ENCODE measurements at regions not wholly inside any gene's neighbourhood (a gene's known extent, or its start where the extent isn't known, plus 50 kb on each side); places are given as distances from the start of the nearest gene placed in this dataset.

DNA sequence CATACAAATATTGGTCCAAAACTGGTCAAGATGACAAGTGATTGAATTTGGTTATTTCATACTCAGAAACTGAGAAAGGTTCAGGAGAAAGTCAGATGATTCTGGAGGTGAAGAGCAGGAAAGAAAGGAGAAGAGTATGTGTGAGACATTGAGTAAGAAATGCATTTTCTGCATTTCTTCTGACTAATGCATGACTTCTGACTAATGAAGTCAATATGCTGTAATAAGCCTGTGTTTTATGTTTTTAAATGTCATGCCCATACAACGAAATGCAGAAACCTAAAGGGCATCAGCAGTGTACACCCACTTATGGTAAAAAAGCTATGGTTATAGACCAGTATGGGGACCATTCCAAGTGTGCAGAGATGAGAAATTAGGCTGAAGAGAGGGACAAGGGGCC is 1227.8 kb upstream of the SORCS1 start:
- TF ChIP-seq, protein P1, sequence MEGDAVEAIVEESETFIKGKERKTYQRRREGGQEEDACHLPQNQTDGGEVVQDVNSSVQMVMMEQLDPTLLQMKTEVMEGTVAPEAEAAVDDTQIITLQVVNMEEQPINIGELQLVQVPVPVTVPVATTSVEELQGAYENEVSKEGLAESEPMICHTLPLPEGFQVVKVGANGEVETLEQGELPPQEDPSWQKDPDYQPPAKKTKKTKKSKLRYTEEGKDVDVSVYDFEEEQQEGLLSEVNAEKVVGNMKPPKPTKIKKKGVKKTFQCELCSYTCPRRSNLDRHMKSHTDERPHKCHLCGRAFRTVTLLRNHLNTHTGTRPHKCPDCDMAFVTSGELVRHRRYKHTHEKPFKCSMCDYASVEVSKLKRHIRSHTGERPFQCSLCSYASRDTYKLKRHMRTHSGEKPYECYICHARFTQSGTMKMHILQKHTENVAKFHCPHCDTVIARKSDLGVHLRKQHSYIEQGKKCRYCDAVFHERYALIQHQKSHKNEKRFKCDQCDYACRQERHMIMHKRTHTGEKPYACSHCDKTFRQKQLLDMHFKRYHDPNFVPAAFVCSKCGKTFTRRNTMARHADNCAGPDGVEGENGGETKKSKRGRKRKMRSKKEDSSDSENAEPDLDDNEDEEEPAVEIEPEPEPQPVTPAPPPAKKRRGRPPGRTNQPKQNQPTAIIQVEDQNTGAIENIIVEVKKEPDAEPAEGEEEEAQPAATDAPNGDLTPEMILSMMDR (IDR thresholded peaks at IDR 0.05; ENCODE audit: insufficient read depth, low read length, poor library complexity, severe bottlenecking), result no peak
- Histone ChIP-seq H3K4me3 (replicated peaks; ENCODE audit: low read depth, low read length) (no peak overlapping the region), H3K36me3 (ENCODE audit: control insufficient read depth, insufficient read depth, low read length) (no peaks in the 10 kb centered on the region), H3K27me3 (replicated peaks; ENCODE audit: control insufficient read depth, insufficient read depth, low read length) (no peaks in the 10 kb centered on the region)
- no peak for DNase-seq (ENCODE audit: extremely low read depth, insufficient read length)

DNA sequence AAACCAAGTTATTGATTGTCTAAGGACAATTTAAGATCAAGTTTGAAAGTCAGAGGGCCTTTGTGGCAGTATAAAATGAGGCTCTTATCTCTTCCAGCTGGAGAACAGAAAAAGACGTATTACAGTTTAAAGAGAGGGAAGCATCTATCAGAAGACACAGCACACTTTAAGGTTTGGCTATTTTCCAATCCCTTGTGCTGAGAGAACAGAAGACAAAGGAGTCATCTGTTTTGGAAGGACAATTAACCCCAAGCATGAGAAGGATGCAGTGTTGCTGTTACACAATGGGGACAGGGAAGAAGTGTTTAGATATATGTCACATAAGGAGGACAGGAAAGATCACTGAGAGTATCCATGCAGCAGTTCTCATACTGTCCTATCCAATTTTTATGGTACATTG is 1224.2 kb upstream of the SORCS1 start:
- no peaks in the 10 kb centered on the region for H3K36me3 ChIP-seq (ENCODE audit: control insufficient read depth, insufficient read depth, low read length)
- no peak for DNase-seq (ENCODE audit: extremely low read depth, insufficient read length)

DNA sequence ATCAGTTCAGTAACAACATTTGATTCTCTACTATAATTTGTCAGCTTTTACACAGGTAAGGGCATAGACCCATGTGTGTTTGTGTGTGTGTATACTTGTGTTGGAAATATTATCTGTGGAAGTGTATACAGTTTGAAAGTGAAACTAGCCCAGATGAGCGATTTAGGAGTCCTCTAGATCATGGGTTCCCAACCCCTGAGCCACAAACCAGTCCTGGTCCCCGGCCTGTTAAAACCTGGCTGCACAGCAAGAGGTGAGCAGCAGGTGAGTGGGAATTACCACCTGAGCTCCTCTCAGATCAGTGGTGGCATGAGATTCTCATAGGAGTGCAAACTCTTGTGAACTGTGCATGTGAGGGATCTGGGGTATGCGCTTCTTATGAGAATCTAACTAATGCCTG is 1221.5 kb upstream of the SORCS1 start:
- no peak for DNase-seq (ENCODE audit: extremely low read depth, insufficient read length)
- Histone ChIP-seq H3K36me3 (ENCODE audit: control insufficient read depth, insufficient read depth, low read length) (no peaks in the 10 kb centered on the region), H3K27me3 (replicated peaks; ENCODE audit: control insufficient read depth, insufficient read depth, low read length) (no peaks in the 10 kb centered on the region), H3K4me3 (replicated peaks; ENCODE audit: low read depth, low read length) (no peak overlapping the region)
- TF ChIP-seq, protein P1 (IDR thresholded peaks at IDR 0.05; ENCODE audit: insufficient read depth, low read length, poor library complexity, severe bottlenecking), result no peak

More for the DNA sequence above, 1224.2 kb upstream of the SORCS1 start:
- no peak overlapping the region for H3K4me3 ChIP-seq (replicated peaks; ENCODE audit: low read depth, low read length)
- TF ChIP-seq, protein P1 (IDR thresholded peaks at IDR 0.05; ENCODE audit: insufficient read depth, low read length, poor library complexity, severe bottlenecking), result no peak
- no peaks in the 10 kb centered on the region for H3K27me3 ChIP-seq (replicated peaks; ENCODE audit: control insufficient read depth, insufficient read depth, low read length)

DNA sequence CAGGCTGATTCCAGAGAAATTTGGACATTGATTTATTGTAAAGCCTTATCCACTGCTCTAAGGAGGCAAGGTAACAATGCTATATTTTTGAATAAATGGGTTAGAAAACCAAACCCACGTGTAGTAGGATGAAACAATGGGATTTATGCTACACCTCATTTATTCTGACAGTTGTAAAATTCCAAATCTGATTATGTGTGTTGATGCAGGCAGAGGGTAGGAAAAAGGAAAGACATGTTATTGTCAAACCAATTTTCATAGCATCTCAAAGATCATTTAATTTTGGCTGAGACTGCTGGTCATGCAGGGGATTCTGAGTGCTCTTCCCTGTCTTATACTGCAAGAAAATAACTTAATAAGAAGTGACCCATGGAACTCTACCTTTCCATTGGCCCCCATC is 1219.9 kb upstream of the SORCS1 start:
- DNase-seq (ENCODE audit: extremely low read depth, insufficient read length), result no peak
- no peak overlapping the region for H3K4me3 ChIP-seq (replicated peaks; ENCODE audit: low read depth, low read length)
- H3K36me3 ChIP-seq (ENCODE audit: control insufficient read depth, insufficient read depth, low read length), result no peaks in the 10 kb centered on the region
- H3K27me3 ChIP-seq (replicated peaks; ENCODE audit: control insufficient read depth, insufficient read depth, low read length), result no peaks in the 10 kb centered on the region
- TF ChIP-seq, protein P1 (IDR thresholded peaks at IDR 0.05; ENCODE audit: insufficient read depth, low read length, poor library complexity, severe bottlenecking), result no peak

DNA sequence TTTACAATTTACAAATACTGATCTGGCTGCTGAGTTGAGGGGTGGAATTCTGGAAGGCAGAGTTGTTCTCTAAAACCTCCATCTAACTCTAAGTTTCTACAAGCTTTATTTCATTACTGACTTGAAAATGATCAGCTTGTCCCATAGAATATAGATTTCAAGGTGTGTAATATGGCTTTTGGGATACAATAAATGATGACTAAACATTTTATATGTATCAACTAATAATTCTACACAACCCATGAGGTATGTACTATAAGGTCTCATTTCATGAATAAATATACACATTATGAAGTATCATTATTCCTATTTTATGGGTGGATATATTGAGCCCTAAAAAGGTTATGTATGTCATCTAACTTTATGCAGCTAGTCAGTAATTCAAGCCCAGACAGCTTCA is 1214.3 kb upstream of the SORCS1 start:
- TF ChIP-seq, protein P1 (IDR thresholded peaks at IDR 0.05; ENCODE audit: insufficient read depth, low read length, poor library complexity, severe bottlenecking), result no peak
- H3K27me3 ChIP-seq (replicated peaks; ENCODE audit: control insufficient read depth, insufficient read depth, low read length), result no peaks in the 10 kb centered on the region
- no peak for DNase-seq (ENCODE audit: extremely low read depth, insufficient read length)

DNA sequence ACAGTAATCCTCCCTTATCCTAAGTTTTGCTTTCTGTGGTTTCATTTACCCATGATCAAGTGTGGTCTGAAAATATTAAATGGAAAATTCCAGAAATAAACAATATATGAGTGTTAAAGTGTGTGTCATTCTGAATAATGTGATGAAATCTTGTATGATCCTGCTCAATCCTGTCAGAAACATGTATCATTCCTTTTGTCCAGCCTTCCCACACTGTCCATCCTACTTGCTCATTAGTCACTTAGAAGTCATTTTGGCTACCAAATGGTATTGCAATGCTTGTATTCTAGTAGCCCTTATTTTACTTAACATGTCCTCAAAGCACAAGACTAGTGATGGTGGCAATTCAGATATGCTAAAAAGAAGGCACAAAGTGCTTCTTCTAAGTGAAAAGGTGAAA is 1211.2 kb upstream of the SORCS1 start:
- no peaks in the 10 kb centered on the region for H3K27me3 ChIP-seq (replicated peaks; ENCODE audit: control insufficient read depth, insufficient read depth, low read length)
- no peaks in the 10 kb centered on the region for H3K36me3 ChIP-seq (ENCODE audit: control insufficient read depth, insufficient read depth, low read length)
- DNase-seq (ENCODE audit: extremely low read depth, insufficient read length), result no peak
- TF ChIP-seq, protein P1 (IDR thresholded peaks at IDR 0.05; ENCODE audit: insufficient read depth, low read length, poor library complexity, severe bottlenecking), result no peak
- H3K4me3 ChIP-seq (replicated peaks; ENCODE audit: low read depth, low read length), result no peak overlapping the region

More for the DNA sequence above, 1214.3 kb upstream of the SORCS1 start:
- Histone ChIP-seq H3K36me3 (ENCODE audit: control insufficient read depth, insufficient read depth, low read length) (no peaks in the 10 kb centered on the region), H3K4me3 (replicated peaks; ENCODE audit: low read depth, low read length) (no peak overlapping the region)

Data from GM06990 (cell line).